Tibial nerve (tissue), 3 donors: ENCODE measurements at regions not wholly inside any gene's neighbourhood (a gene's known extent, or its start where the extent isn't known, plus 50 kb on each side); places are given as distances from the start of the nearest gene placed in this dataset.

ENCODE experiments used
- CTCF ChIP-seq, 5 experiments: fragments of 200-600 bp in 3 of 5; fragments of 450-650 bp in 2 of 5; sonication (generic) in 3 of 5; IDR thresholded peaks; one replicate each; pipeline ENCODE4 v1.5.1; 2016 to 2019; ENCODE audit warnings: antibody characterized with exemption in 5 of 5, mild to moderate bottlenecking in 3 of 5, moderate library complexity in 2 of 5
- POLR2A ChIP-seq, 2 donors: fragments of 450-650 bp; IDR thresholded peaks; one replicate each; pipeline ENCODE4 v1.6.1; 2017; ENCODE audit warnings: antibody characterized with exemption in 2 of 2, mild to moderate bottlenecking in 2 of 2, moderate library complexity in 2 of 2

DNA sequence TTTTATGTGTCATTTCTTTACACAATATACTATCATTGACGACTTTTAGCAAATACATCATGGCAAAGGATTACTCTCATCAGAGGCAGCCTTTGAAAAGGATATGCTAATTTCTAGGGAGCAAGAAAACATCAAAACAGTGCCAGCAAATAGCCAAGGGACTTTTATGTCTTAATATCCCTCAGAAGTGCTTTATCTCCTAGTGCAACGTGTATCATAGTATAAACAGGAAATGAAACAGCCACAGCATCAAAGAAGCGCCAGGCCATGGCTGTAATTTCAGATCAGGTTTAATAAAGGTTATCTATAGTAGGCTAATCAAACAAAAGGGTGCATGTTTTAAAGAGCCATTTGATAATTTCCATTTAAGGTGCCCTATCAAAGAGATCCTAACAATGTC is 159.9 kb downstream of the AXIN2 start:
- TF ChIP-seq CTCF (IDR thresholded peaks at IDR 0.05) (no peak), POLR2A (IDR thresholded peaks at IDR 0.05) (no peak)
